Esophagus muscularis mucosa (tissue), 3 donors: ENCODE measurements at regions not wholly inside any gene's neighbourhood (a gene's known extent, or its start where the extent isn't known, plus 50 kb on each side); places are given as distances from the start of the nearest gene placed in this dataset.

ENCODE experiments used
- POLR2A ChIP-seq: fragments of 450-650 bp; IDR thresholded peaks from one replicate; pipeline ENCODE4 v1.6.1; 2017; ENCODE audit warnings: antibody characterized with exemption, moderate library complexity, mild to moderate bottlenecking, low read depth
- TF ChIP-seq, protein P1 (sequence below), 3 experiments: fragments of 200-600 bp in 2 of 3; fragments of 450-650 bp in 1 of 3; sonication (generic) in 2 of 3; IDR thresholded peaks; one replicate each; pipeline ENCODE4 v1.5.1; 2017 to 2019; ENCODE audit warnings: antibody characterized with exemption in 3 of 3, mild to moderate bottlenecking in 2 of 3, moderate library complexity in 1 of 3

DNA sequence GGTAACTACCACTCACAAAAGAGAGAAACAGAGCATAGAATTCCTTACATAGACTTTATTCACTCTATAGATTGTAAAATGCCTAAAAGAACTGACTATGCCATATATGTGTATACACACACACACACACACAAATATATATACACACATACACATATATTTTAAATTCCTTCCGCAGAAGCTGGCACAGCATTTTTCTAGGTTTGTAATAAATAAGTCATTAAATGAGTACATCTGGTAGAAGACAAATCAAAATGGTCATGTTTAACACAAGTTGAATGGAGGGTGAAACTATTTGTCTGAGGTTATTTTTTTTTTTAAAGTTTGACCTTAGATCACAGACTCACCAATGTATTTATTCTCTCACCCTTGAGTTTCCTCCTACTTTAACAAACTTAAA lies 58.2 kb downstream of the CCER1 start:
- TF ChIP-seq, protein P1, sequence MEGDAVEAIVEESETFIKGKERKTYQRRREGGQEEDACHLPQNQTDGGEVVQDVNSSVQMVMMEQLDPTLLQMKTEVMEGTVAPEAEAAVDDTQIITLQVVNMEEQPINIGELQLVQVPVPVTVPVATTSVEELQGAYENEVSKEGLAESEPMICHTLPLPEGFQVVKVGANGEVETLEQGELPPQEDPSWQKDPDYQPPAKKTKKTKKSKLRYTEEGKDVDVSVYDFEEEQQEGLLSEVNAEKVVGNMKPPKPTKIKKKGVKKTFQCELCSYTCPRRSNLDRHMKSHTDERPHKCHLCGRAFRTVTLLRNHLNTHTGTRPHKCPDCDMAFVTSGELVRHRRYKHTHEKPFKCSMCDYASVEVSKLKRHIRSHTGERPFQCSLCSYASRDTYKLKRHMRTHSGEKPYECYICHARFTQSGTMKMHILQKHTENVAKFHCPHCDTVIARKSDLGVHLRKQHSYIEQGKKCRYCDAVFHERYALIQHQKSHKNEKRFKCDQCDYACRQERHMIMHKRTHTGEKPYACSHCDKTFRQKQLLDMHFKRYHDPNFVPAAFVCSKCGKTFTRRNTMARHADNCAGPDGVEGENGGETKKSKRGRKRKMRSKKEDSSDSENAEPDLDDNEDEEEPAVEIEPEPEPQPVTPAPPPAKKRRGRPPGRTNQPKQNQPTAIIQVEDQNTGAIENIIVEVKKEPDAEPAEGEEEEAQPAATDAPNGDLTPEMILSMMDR (IDR thresholded peaks at IDR 0.05) = no peak
- TF ChIP-seq POLR2A = no peak
